Esophagus (tissue), 2 donors: ENCODE measurements at regions not wholly inside any gene's neighbourhood (a gene's known extent, or its start where the extent isn't known, plus 50 kb on each side); places are given as distances from the start of the nearest gene placed in this dataset.

Source experiments
- H3K27ac ChIP-seq, 2 donors: one replicate each; pipeline ENCODE4 v1.5.1; 2013; ENCODE audit warnings: low read depth in 2 of 2, mild to moderate bottlenecking in 2 of 2, inconsistent platforms in 1 of 2, low read length in 1 of 2, moderate library complexity in 1 of 2
- H3K27me3 ChIP-seq, 2 donors: one replicate each; pipeline ENCODE4 v1.6.1; 2013; ENCODE audit warnings: low read length in 2 of 2, control low read depth in 1 of 2, mild to moderate bottlenecking in 1 of 2; ENCODE audit not compliant: insufficient read depth in 2 of 2, control insufficient read depth in 1 of 2
- H3K36me3 ChIP-seq, 2 donors: one replicate each; pipeline ENCODE4 v1.6.1; 2013; ENCODE audit warnings: low read length in 1 of 2; ENCODE audit not compliant: control insufficient read depth in 2 of 2, insufficient read depth in 2 of 2
- H3K4me1 ChIP-seq, 2 donors: one replicate each; pipeline ENCODE4 v1.6.1; 2013; ENCODE audit warnings: low read length in 1 of 2; ENCODE audit not compliant: control insufficient read depth in 2 of 2, insufficient read depth in 2 of 2
- H3K4me3 ChIP-seq, 2 donors: one replicate each; pipeline ENCODE4 v1.5.1; 2013; ENCODE audit warnings: low read length in 2 of 2, mild to moderate bottlenecking in 2 of 2, low read depth in 1 of 2, moderate library complexity in 1 of 2
- H3K9me3 ChIP-seq, 2 donors: one replicate each; pipeline ENCODE4 v1.6.1; 2013; ENCODE audit warnings: mild to moderate bottlenecking in 2 of 2, low read depth in 1 of 2, low read length in 1 of 2, moderate library complexity in 1 of 2; ENCODE audit not compliant: control insufficient read depth in 2 of 2, insufficient read depth in 1 of 2
- WGBS, 2 donors: extraction: QIAGEN DNeasy Blood & Tissue Kit; methylation state at CpG; one replicate each; pipeline ENCODE4 v1.1.7; 2013; 5-methylcytosine and 5-hydroxymethylcytosine counted together
- donor health status: healthy with polysubstance abuse.
- donor health status: Bipolar disorder and iron deficiency.

- Histone ChIP-seq H3K27ac (peak overlapping the region in 1 of 2 donors; percentile 37), H3K4me3 (peak overlapping the region in 1 of 2 donors; percentile 25), H3K9me3 (no peaks in the 10 kb centered on the region), H3K4me1 (peaks cover 6 to 10% of the 10 kb centered on the region in 2 donors), H3K27me3 (no peaks in the 10 kb centered on the region), H3K36me3 (no peaks in the 10 kb centered on the region)
- WGBS, 2 donors = 14 to 15% methylated on average over 24 of the region's 24 CpGs
Measured at GRCh38 chr1:181142096-181142958, 53.8 kb downstream of the IER5 start.

GRCh38 chr1:181143102-181143859 is 54.8 kb downstream of the IER5 start:
- H3K27me3 ChIP-seq = no peaks in the 10 kb centered on the region
- no peaks in the 10 kb centered on the region for H3K9me3 ChIP-seq
- 60 to 64% methylated on average over 5 of the region's 5 CpGs for WGBS, 2 donors
- no peaks in the 10 kb centered on the region for H3K36me3 ChIP-seq
- no peak overlapping the region for H3K4me3 ChIP-seq
- no peak overlapping the region for H3K27ac ChIP-seq
- peaks cover 6 to 10% of the 10 kb centered on the region in 2 donors for H3K4me1 ChIP-seq

GRCh38 chr1:181144238-181144637 is 55.7 kb downstream of the IER5 start:
- H3K27ac ChIP-seq = no peak overlapping the region
- whole genome bisulfite sequencing, 2 donors = 67 to 74% methylated on average over 3 of the region's 3 CpGs

GRCh38 chr1:181148636-181149035 is 60.1 kb downstream of the IER5 start:
- Histone ChIP-seq H3K9me3 (no peaks in the 10 kb centered on the region), H3K27ac (peak overlapping the region in 1 of 2 donors; percentile 15), H3K4me1 (peaks cover 3 to 5% of the 10 kb centered on the region in 2 donors), H3K36me3 (no peaks in the 10 kb centered on the region), H3K4me3 (no peak overlapping the region), H3K27me3 (no peaks in the 10 kb centered on the region)
- WGBS, 2 donors = 36 to 49% methylated on average over 3 of the region's 3 CpGs

More at GRCh38 chr1:181144238-181144637, 55.7 kb downstream of the IER5 start:
- H3K27me3 ChIP-seq = no peaks in the 10 kb centered on the region
- H3K4me1 ChIP-seq = peaks cover 6 to 13% of the 10 kb centered on the region in 2 donors
- H3K36me3 ChIP-seq = no peaks in the 10 kb centered on the region
- H3K4me3 ChIP-seq = no peak overlapping the region
- no peaks in the 10 kb centered on the region for H3K9me3 ChIP-seq

- peaks cover 3 to 5% of the 10 kb centered on the region in 2 donors for H3K4me1 ChIP-seq
- no peaks in the 10 kb centered on the region for H3K36me3 ChIP-seq
- H3K4me3 ChIP-seq = no peak overlapping the region
- 80 to 85% methylated on average over 10 of the region's 10 CpGs for WGBS, 2 donors
- H3K27me3 ChIP-seq = no peaks in the 10 kb centered on the region
- no peak overlapping the region for H3K27ac ChIP-seq
- no peaks in the 10 kb centered on the region for H3K9me3 ChIP-seq
Measured at GRCh38 chr1:181149326-181150125, 61.0 kb downstream of the IER5 start.

GRCh38 chr1:181150273-181150672 is 61.8 kb downstream of the IER5 start:
- H3K4me3 ChIP-seq = no peak overlapping the region
- H3K9me3 ChIP-seq = no peaks in the 10 kb centered on the region
- no peaks in the 10 kb centered on the region for H3K27me3 ChIP-seq
- no peak overlapping the region for H3K27ac ChIP-seq
- peaks cover 3 to 5% of the 10 kb centered on the region in 2 donors for H3K4me1 ChIP-seq
- H3K36me3 ChIP-seq = no peaks in the 10 kb centered on the region
- 92 to 100% methylated on average over 1 of the region's 1 CpG for WGBS, 2 donors

- H3K36me3 ChIP-seq = no peaks in the 10 kb centered on the region
- H3K9me3 ChIP-seq = no peaks in the 10 kb centered on the region
- H3K27ac ChIP-seq = no peak overlapping the region
- peaks cover 3 to 5% of the 10 kb centered on the region in 2 donors for H3K4me1 ChIP-seq
- H3K4me3 ChIP-seq = no peak overlapping the region
- no peaks in the 10 kb centered on the region for H3K27me3 ChIP-seq
Measured at GRCh38 chr1:181150842-181151241, 62.3 kb downstream of the IER5 start.

GRCh38 chr1:181151378-181152326 is 63.2 kb downstream of the IER5 start:
- H3K4me3 ChIP-seq = no peak overlapping the region
- H3K9me3 ChIP-seq = peaks cover 0 to 3% of the 10 kb centered on the region in 2 donors
- H3K36me3 ChIP-seq = no peaks in the 10 kb centered on the region
- 67 to 75% methylated on average over 11 of the region's 11 CpGs for WGBS, 2 donors
- no peaks in the 10 kb centered on the region for H3K27me3 ChIP-seq
- peak overlapping the region in 1 of 2 donors; percentile 2 for H3K27ac ChIP-seq
- peaks cover 3 to 5% of the 10 kb centered on the region in 2 donors for H3K4me1 ChIP-seq
